T-cell (primary cell): ENCODE measurements at regions not wholly inside any gene's neighbourhood (a gene's known extent, or its start where the extent isn't known, plus 50 kb on each side); places are given as distances from the start of the nearest gene placed in this dataset.

Experiments used
- ATAC-seq, 4 experiments: fragments of 200-7000 bp in 3 of 4; fragments of 150-1000 bp in 1 of 4; cut with Tn5 transposase; replicated peaks in 1 of 4; 1 replicate in 3 of 4; 2 replicates in 1 of 4; pipeline ENCODE4 v1.10.0; 2021; ENCODE audit warnings: moderate library complexity in 3 of 4, mild to moderate bottlenecking in 2 of 4, moderate number of reproducible peaks in 1 of 4
- CTCF ChIA-PET, 2 donors: fragments of 300-600 bp; sonication (Branson Sonifier 250); formaldehyde crosslinking; loops; one replicate each; lab custom pipeline; 2022; ENCODE audit warnings: antibody characterized with exemption in 2 of 2; lab: Charles Lee
- POLR2A ChIA-PET, 2 donors: fragments of 300-600 bp; sonication (Branson Sonifier 250); formaldehyde crosslinking; loops; one replicate each; lab custom pipeline; 2022; ENCODE audit warnings: antibody characterized with exemption in 2 of 2; lab: Charles Lee
- DNase-seq, 35 experiments: peaks; one replicate each; pipeline versions ENCODE4 v3.0.0 to v3.0.0-alpha.2; 2013 to 2023
- H3K27ac ChIP-seq: one replicate; pipeline ENCODE4 v1.5.1; 2013; ENCODE audit warnings: low read length
- H3K27me3 ChIP-seq, 2 experiments: replicated peaks in 1 of 2; 1 replicate in 1 of 2; 2 replicates in 1 of 2; pipeline versions ENCODE4 v1.6.1 to v1.7.0; 2013; ENCODE audit warnings: low read length in 1 of 2, mixed read lengths in 1 of 2; ENCODE audit not compliant: control insufficient read depth in 2 of 2, insufficient read depth in 2 of 2; ENCODE audit errors: extremely low read depth in 1 of 2
- H3K36me3 ChIP-seq, 2 donors: 1 replicate in 1 of 2; 2 replicates in 1 of 2; pipeline versions ENCODE4 v1.6.1 to v1.7.0; 2013; ENCODE audit warnings: low read length in 1 of 2; ENCODE audit not compliant: control insufficient read depth in 2 of 2, insufficient read depth in 1 of 2; ENCODE audit errors: extremely low read depth in 1 of 2
- H3K4me1 ChIP-seq, 2 experiments: 1 replicate in 1 of 2; 2 replicates in 1 of 2; pipeline versions ENCODE4 v1.6.1 to v1.7.0; 2013; ENCODE audit warnings: low read length in 2 of 2, mixed read lengths in 1 of 2; ENCODE audit not compliant: insufficient read depth in 2 of 2, control insufficient read depth in 1 of 2; ENCODE audit errors: extremely low read depth in 1 of 2
- H3K4me3 ChIP-seq, 2 donors: 1 replicate in 1 of 2; 2 replicates in 1 of 2; pipeline versions ENCODE4 v1.5.1 to v1.7.0; 2013; ENCODE audit warnings: mild to moderate bottlenecking in 2 of 2, low read length in 1 of 2, moderate library complexity in 1 of 2; ENCODE audit not compliant: control insufficient read depth in 1 of 2; ENCODE audit errors: extremely low read depth in 1 of 2
- H3K9me3 ChIP-seq: 2 replicates; pipeline ENCODE4 v1.7.0; 2013
- H3K27ac Mint-ChIP-seq, 2 donors: one replicate each; pipeline ENCODE4 v1.8.0; 2020 to 2021; ENCODE audit warnings: mild to moderate bottlenecking in 2 of 2, mixed read lengths in 2 of 2
- H3K27me3 Mint-ChIP-seq, 2 donors: one replicate each; pipeline ENCODE4 v1.8.0; 2021 to 2022; ENCODE audit warnings: mixed read lengths in 2 of 2
- H3K36me3 Mint-ChIP-seq: one replicate; pipeline ENCODE4 v1.8.0; 2021; ENCODE audit warnings: mixed read lengths
- H3K4me1 Mint-ChIP-seq, 3 donors: one replicate each; pipeline ENCODE4 v1.8.0; 2020 to 2022; ENCODE audit warnings: mixed read lengths in 3 of 3, mild to moderate bottlenecking in 1 of 3
- H3K4me3 Mint-ChIP-seq, 3 donors: one replicate each; pipeline ENCODE4 v1.8.0; 2020 to 2022; ENCODE audit warnings: mild to moderate bottlenecking in 3 of 3, mixed read lengths in 3 of 3, moderate library complexity in 3 of 3
- H3K9me3 Mint-ChIP-seq, 3 donors: one replicate each; pipeline ENCODE4 v1.8.0; 2020 to 2022; ENCODE audit warnings: mixed read lengths in 3 of 3
- WGBS: methylation state at CpG from one replicate; pipeline ENCODE4 v1.1.5; 2013; ENCODE audit warnings: missing lambda C conversion rate; ENCODE audit not compliant: insufficient coverage; 5-methylcytosine and 5-hydroxymethylcytosine counted together

- Mint-ChIP-seq H3K36me3 (no peaks in the 10 kb centered on the region), H3K27me3 (peaks cover 8 to 12% of the 10 kb centered on the region in 2 donors), H3K9me3 (peaks cover 27 to 39% (median 30%) of the 10 kb centered on the region in 3 donors), H3K27ac (no peak overlapping the region), H3K4me1 (no peaks in the 10 kb centered on the region), H3K4me3 (no peak overlapping the region)
- ChIA-PET CTCF (no interaction called here), POLR2A (no interaction called here)
- Histone ChIP-seq H3K9me3 (peaks cover 3% of the 10 kb centered on the region), H3K4me3 (no peak overlapping the region), H3K27me3 (peaks cover 0 to 7% of the 10 kb centered on the region in 2 experiments), H3K27ac (no peak overlapping the region), H3K4me1 (no peaks in the 10 kb centered on the region), H3K36me3 (no peaks in the 10 kb centered on the region)
- DNase-seq = no peak
- WGBS = no CpG with 5 or more reads among the region's 2 CpGs
- ATAC-seq = no peak
Measured at GRCh38 chr6:4313044-4313686, 177.8 kb upstream of the ECI2 start.

DNA sequence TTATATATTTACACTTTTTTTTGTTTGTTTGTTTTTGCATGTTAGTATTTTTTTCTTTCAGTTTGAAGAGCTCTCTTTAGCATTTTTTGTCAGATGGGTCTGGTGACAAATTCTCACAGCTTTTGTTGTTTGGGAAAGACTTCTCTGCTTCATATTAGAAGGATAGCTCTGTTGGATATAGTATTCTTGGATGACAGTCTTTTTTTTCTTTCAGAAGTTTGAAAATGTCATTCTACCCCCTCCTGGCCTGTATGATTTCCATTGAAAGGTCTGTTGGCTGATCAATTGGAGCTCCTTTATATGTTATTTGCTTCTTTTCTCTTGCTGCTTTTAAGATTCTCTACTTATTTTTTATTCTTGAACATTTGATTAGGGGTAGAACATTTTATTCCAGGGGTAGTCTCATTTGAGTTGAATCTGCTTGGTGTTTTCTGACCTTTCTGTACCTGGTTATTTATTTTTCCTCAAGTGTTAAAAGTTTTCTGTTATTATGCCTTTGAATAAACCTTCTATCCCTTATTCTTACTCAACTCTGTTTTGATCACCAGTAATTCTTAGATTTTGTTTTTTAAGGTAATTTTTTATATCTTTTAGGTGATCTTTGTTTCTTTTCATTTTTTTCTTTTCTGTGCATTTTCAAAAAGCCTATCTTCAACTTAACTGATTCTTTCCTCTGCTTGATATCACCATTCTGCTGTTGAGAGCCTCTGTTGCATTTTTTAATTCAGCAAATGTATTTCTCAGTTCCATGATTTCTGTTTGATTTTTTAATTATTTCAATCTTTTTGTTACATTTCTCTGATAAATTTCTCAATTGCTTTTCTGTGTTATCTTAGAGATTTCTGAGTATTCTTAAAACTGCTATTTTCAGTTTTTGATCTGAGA lies 176.8 kb upstream of the ECI2 start:
- Mint-ChIP-seq H3K9me3 (peaks cover 27 to 39% (median 30%) of the 10 kb centered on the region in 3 donors), H3K4me3 (no peak overlapping the region), H3K36me3 (no peaks in the 10 kb centered on the region), H3K4me1 (no peaks in the 10 kb centered on the region), H3K27ac (no peak overlapping the region), H3K27me3 (peaks cover 8 to 13% of the 10 kb centered on the region in 2 donors)
- Histone ChIP-seq H3K4me3 (no peak overlapping the region), H3K4me1 (no peaks in the 10 kb centered on the region), H3K36me3 (no peaks in the 10 kb centered on the region), H3K27me3 (peaks cover 0 to 6% of the 10 kb centered on the region in 2 experiments), H3K27ac (no peak overlapping the region), H3K9me3 (peaks cover 3% of the 10 kb centered on the region)
- ATAC-seq = no peak
- DNase-seq = no peak
- POLR2A ChIA-PET = no interaction called here
- CTCF ChIA-PET = no interaction called here

GRCh38 chr6:4309540-4309939 lies 174.2 kb upstream of the ECI2 start:
- H3K27me3 Mint-ChIP-seq = peaks cover 5 to 16% of the 10 kb centered on the region in 2 donors
- peaks cover 21 to 39% (median 30%) of the 10 kb centered on the region in 3 donors for H3K9me3 Mint-ChIP-seq
- ATAC-seq (no peak), DNase-seq (no peak)
- CTCF ChIA-PET = interaction anchor here in 1 of 2 donors (0.6 kb wide), 1 partner anchor 328 kb away, joined by 3 read pairs; no protein-coding TSS in a partner anchor
- H3K27ac Mint-ChIP-seq = no peak overlapping the region
- Histone ChIP-seq H3K9me3 (peaks cover 3% of the 10 kb centered on the region), H3K4me3 (no peak overlapping the region), H3K27ac (no peak overlapping the region), H3K27me3 (no peaks in the 10 kb centered on the region), H3K4me1 (no peaks in the 10 kb centered on the region), H3K36me3 (no peaks in the 10 kb centered on the region)
- WGBS = 25% methylated on average over 2 of the region's 3 CpGs
- H3K4me1 Mint-ChIP-seq = no peaks in the 10 kb centered on the region
- POLR2A ChIA-PET = no interaction called here
- H3K36me3 Mint-ChIP-seq = no peaks in the 10 kb centered on the region
- no peak overlapping the region for H3K4me3 Mint-ChIP-seq

- Mint-ChIP-seq H3K4me3 (no peak overlapping the region), H3K4me1 (no peaks in the 10 kb centered on the region), H3K27me3 (peaks cover 7 to 20% of the 10 kb centered on the region in 2 donors), H3K9me3 (peaks cover 15 to 31% (median 30%) of the 10 kb centered on the region in 3 donors), H3K36me3 (no peaks in the 10 kb centered on the region), H3K27ac (no peak overlapping the region)
- ChIA-PET POLR2A (no interaction called here), CTCF (interaction anchor here in 1 of 2 donors (0.6 kb wide), 1 partner anchor 1291 kb away, joined by 3 read pairs; no protein-coding TSS in a partner anchor)
- Histone ChIP-seq H3K4me1 (no peaks in the 10 kb centered on the region), H3K9me3 (peaks cover 3% of the 10 kb centered on the region), H3K4me3 (no peak overlapping the region), H3K27ac (no peak overlapping the region), H3K36me3 (no peaks in the 10 kb centered on the region), H3K27me3 (no peaks in the 10 kb centered on the region)
- ATAC-seq (no peak), DNase-seq (no peak)
- no CpG with 5 or more reads among the region's 1 CpG for WGBS
Measured at GRCh38 chr6:4308364-4308763, 173.0 kb upstream of the ECI2 start.

DNA sequence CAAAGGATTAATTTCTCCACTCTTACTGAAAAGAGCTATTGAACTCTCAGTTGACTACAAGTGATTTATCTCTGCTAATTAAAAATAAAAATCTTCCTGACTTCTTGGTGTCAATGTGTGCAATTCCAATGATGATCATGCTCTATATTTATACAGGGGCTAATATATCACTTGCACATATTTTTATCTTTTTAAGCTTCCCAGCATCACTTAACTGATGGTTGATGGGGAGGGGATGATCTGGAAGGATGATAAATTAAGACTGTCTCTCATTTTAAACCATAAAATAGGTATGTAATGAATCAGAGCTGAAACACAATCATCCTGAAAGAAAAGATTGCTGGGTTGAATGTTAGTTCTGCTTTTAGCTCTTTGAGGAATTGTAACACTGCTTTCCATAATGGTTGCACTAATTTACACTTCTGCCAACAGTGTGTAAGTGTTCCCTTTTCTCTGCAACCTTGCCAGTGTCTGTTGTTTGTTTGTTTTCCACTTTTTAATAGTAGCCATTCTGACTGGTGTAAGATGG lies 169.6 kb upstream of the ECI2 start:
- H3K27ac Mint-ChIP-seq = no peak overlapping the region
- no peak for DNase-seq
- H3K27me3 Mint-ChIP-seq = peaks cover 7 to 20% of the 10 kb centered on the region in 2 donors
- H3K36me3 ChIP-seq = no peaks in the 10 kb centered on the region
- CTCF ChIA-PET = no interaction called here
- H3K27ac ChIP-seq = no peak overlapping the region
- no peak overlapping the region for H3K4me3 ChIP-seq
- peaks cover 4 to 7% (median 6%) of the 10 kb centered on the region in 3 donors for H3K9me3 Mint-ChIP-seq
- no peak for ATAC-seq
- no peaks in the 10 kb centered on the region for H3K4me1 ChIP-seq
- H3K4me3 Mint-ChIP-seq = no peak overlapping the region
- H3K27me3 ChIP-seq = peaks cover 0 to 3% of the 10 kb centered on the region in 2 experiments
- H3K4me1 Mint-ChIP-seq = no peaks in the 10 kb centered on the region
- POLR2A ChIA-PET = no interaction called here
- no peaks in the 10 kb centered on the region for H3K9me3 ChIP-seq
- H3K36me3 Mint-ChIP-seq = no peaks in the 10 kb centered on the region

- no peak for DNase-seq
Measured at GRCh38 chr6:4303638-4304037, 168.3 kb upstream of the ECI2 start.

More at GRCh38 chr6:4303638-4304037, 168.3 kb upstream of the ECI2 start:
- ChIA-PET POLR2A (no interaction called here), CTCF (no interaction called here)
- no peaks in the 10 kb centered on the region for H3K9me3 ChIP-seq
- WGBS = no CpG with 5 or more reads among the region's 1 CpG
- no peaks in the 10 kb centered on the region for H3K36me3 ChIP-seq
- Mint-ChIP-seq H3K27ac (no peak overlapping the region), H3K4me3 (no peak overlapping the region), H3K27me3 (peaks cover 7 to 20% of the 10 kb centered on the region in 2 donors), H3K4me1 (no peaks in the 10 kb centered on the region), H3K9me3 (no peaks in the 10 kb centered on the region), H3K36me3 (no peaks in the 10 kb centered on the region)
- H3K4me1 ChIP-seq = no peaks in the 10 kb centered on the region
- no peak overlapping the region for H3K4me3 ChIP-seq
- H3K27me3 ChIP-seq = peaks cover 0 to 3% of the 10 kb centered on the region in 2 experiments
- no peak for ATAC-seq
- no peak overlapping the region for H3K27ac ChIP-seq
